Fibroblast of the aortic adventitia (primary cell): ENCODE measurements at regions not wholly inside any gene's neighbourhood (a gene's known extent, or its start where the extent isn't known, plus 50 kb on each side); places are given as distances from the start of the nearest gene placed in this dataset.
A peak's percentile ranks its signal among the peaks of the same experiment; 100 is the strongest.
"Not testable (repeated sequence)": the region's sequence is repeated elsewhere in the genome, so short reads cannot be mapped to it uniquely, and the experiment has no call there.

Experiments
- DNase-seq: peaks from one replicate; pipeline ENCODE4 v3.0.0-alpha.2; 2010; ENCODE audit warnings: low read depth
- H3K4me3 ChIP-seq: 2 replicates; pipeline ENCODE4 v1.5.1; 2011; ENCODE audit warnings: low read depth, mild to moderate bottlenecking, control low read depth, low read length, moderate library complexity
- TF ChIP-seq, protein P1 (sequence below): IDR thresholded peaks from 2 replicates; pipeline ENCODE4 v1.5.1; 2011; ENCODE audit warnings: mild to moderate bottlenecking, low read length, control low read depth, inconsistent platforms; ENCODE audit not compliant: insufficient read depth

GRCh38 chr18:39589496-39589895, 2023.9 kb upstream of the CELF4 start:
- H3K4me3 ChIP-seq, result no peak overlapping the region
- no peak for DNase-seq
- TF ChIP-seq, protein P1, sequence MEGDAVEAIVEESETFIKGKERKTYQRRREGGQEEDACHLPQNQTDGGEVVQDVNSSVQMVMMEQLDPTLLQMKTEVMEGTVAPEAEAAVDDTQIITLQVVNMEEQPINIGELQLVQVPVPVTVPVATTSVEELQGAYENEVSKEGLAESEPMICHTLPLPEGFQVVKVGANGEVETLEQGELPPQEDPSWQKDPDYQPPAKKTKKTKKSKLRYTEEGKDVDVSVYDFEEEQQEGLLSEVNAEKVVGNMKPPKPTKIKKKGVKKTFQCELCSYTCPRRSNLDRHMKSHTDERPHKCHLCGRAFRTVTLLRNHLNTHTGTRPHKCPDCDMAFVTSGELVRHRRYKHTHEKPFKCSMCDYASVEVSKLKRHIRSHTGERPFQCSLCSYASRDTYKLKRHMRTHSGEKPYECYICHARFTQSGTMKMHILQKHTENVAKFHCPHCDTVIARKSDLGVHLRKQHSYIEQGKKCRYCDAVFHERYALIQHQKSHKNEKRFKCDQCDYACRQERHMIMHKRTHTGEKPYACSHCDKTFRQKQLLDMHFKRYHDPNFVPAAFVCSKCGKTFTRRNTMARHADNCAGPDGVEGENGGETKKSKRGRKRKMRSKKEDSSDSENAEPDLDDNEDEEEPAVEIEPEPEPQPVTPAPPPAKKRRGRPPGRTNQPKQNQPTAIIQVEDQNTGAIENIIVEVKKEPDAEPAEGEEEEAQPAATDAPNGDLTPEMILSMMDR, result no peak

DNA sequence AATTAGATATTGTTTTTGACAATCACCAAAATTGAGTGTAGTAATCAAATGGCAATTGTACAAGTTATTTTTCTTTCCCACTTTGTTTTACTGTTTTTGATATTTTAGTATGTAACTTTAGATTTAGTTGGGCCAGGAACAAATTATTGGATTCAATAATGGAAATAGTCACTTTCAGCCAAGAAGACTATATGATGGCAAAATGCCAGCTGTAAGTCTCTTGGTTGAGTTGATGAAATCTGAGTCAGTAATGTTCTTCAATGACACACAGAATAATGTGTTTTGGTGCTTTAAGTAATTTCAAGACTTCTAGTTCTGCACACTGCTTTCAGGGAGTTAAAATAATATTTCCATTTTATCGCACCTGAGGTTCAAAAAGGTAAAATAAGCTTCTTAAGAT, 2022.0 kb upstream of the CELF4 start:
- H3K4me3 ChIP-seq, result no peak overlapping the region
- no peak for DNase-seq
- TF ChIP-seq, protein P1, result no peak

DNA sequence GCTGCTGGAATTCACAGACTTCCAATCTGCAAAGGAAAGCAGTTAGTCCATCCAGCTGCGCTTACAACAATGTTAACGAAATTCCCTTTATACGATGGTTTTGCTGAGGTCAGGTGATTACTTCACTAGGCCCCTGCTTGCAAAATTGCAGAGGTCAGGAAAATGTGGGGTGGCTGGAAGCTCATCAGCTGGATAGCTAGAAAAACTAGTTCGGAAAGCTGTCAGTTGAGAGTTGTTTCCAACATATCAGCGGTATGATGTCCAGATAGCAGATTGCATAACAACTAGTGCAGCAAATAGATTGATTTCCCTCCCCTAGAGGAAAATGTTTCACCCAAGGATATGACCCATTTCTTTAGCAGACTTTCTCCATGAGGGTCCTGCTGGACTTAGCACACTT, 2021.1 kb upstream of the CELF4 start:
- DNase-seq, result no peak
- TF ChIP-seq, protein P1, result no peak
- H3K4me3 ChIP-seq, result no peak overlapping the region

GRCh38 chr18:39574897-39575296, 2009.3 kb upstream of the CELF4 start:
- DNase-seq, result no peak
- TF ChIP-seq, protein P1, result no peak
- no peak overlapping the region for H3K4me3 ChIP-seq

DNA sequence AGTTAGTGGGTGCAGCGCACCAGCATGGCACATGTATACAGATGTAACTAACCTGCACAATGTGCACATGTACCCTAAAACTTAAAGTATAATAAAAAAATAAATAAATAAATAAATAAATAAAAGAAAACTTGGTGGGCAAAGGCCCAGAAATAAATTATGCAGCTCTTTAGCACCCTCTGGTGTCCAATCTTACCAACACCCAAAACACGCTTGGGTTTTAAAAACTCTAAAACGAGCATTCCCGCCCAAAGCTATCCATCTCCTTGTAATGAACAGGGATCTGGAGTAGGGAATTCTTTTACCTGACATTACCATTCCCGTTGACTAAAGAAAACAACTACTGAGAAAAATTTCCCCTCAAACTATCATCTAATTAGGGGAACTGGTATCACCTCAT, 2005.9 kb upstream of the CELF4 start:
- no peak overlapping the region for H3K4me3 ChIP-seq
- TF ChIP-seq, protein P1, result peak; percentile 14
- DNase-seq, result peak; percentile 19

GRCh38 chr18:39565551-39566230, 2000.1 kb upstream of the CELF4 start:
- not testable (repeated sequence) for DNase-seq, H3K4me3 ChIP-seq

DNA sequence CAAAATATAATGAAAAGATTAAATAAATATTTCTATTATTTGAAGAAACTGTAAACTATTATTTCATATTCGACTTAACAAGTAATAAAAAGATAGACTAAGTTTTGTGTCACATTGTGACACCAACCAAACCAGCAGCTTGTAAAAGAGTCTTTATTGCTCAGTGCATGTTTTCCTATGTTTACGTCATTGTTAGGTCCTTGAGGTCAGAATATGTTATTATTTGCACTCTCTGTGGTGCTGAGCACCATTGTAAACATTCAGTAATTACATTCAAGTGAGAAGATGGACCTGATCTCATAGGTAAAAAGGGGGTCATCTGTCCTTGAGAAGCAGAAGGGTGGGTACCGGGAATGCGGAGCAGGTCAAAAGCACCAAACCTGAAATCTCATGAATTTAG, 1999.1 kb upstream of the CELF4 start:
- DNase-seq, result no peak
- TF ChIP-seq, protein P1, result no peak
- no peak overlapping the region for H3K4me3 ChIP-seq
